AG04449 (cell line): ENCODE measurements at regions not wholly inside any gene's neighbourhood (a gene's known extent, or its start where the extent isn't known, plus 50 kb on each side); places are given as distances from the start of the nearest gene placed in this dataset.
A peak's percentile ranks its signal among the peaks of the same experiment; 100 is the strongest.
"Not testable (repeated sequence)": the region's sequence is repeated elsewhere in the genome, so short reads cannot be mapped to it uniquely, and the experiment has no call there.

Experiments
- CTCF ChIA-PET: fragments of 350-600 bp; formaldehyde crosslinking; extraction: SDS; loops from one replicate; lab custom pipeline; 2021; ENCODE audit warnings: antibody characterized with exemption; lab: Yijun Ruan, JAX
- POLR2A ChIA-PET: fragments of 400-600, 350-600 bp; formaldehyde crosslinking; extraction: SDS; loops from one replicate; lab custom pipeline; 2020; ENCODE audit warnings: antibody characterized with exemption, inconsistent platforms; lab: Yijun Ruan, JAX
- DNase-seq: peaks from one replicate; pipeline ENCODE4 v3.0.0-alpha.2; 2010; ENCODE audit warnings: low read depth, low spot score
- H3K4me3 ChIP-seq: 2 replicates; pipeline ENCODE4 v1.5.1; 2011; ENCODE audit warnings: low read depth, mild to moderate bottlenecking, control low read depth, low read length
- CTCF ChIP-seq: IDR thresholded peaks from one replicate; pipeline ENCODE4 v1.5.1; 2011; ENCODE audit warnings: mild to moderate bottlenecking, moderate library complexity, low read length, control low read depth, inconsistent platforms; ENCODE audit not compliant: insufficient read depth; ENCODE audit errors: missing control alignments

- no peak overlapping the region for H3K4me3 ChIP-seq
- CTCF ChIA-PET: interaction anchor here (1.6 to 2.5 kb wide), 2 partner anchors 40 to 49 kb away, joined by 5 to 8 read pairs; no protein-coding TSS in a partner anchor
- POLR2A ChIA-PET: interaction anchor here (0.6 kb wide), 1 partner anchor 24 kb away, joined by 5 read pairs; no protein-coding TSS in a partner anchor
- no peak for TF ChIP-seq CTCF
- no peak for DNase-seq
Measured at GRCh38 chr2:237205561-237205971, 119.9 kb downstream of the COPS8 start.

GRCh38 chr2:237207646-237208045 lies 122.0 kb downstream of the COPS8 start:
- CTCF ChIA-PET: interaction anchor here (1.2 kb wide), 1 partner anchor 364 kb away, joined by 3 read pairs; no protein-coding TSS in a partner anchor
- no peak for DNase-seq
- H3K4me3 ChIP-seq: no peak overlapping the region
- POLR2A ChIA-PET: no interaction called here
- no peak for TF ChIP-seq CTCF

GRCh38 chr2:237208373-237209260 lies 122.9 kb downstream of the COPS8 start:
- ChIA-PET POLR2A (no interaction called here), CTCF (interaction anchor here (1.0 to 1.2 kb wide), 2 partner anchors 12 to 19 kb away, joined by 3 read pairs; no protein-coding TSS in a partner anchor)
- peak; percentile 92 for DNase-seq
- no peak for TF ChIP-seq CTCF
- H3K4me3 ChIP-seq: no peak overlapping the region

- H3K4me3 ChIP-seq: no peak overlapping the region
- no peak for TF ChIP-seq CTCF
- CTCF ChIA-PET: interaction anchor here (0.5 to 1.2 kb wide), 3 partner anchors 9 to 18 kb away, joined by 3 read pairs; no protein-coding TSS in a partner anchor
- POLR2A ChIA-PET: no interaction called here
- DNase-seq: no peak
Measured at GRCh38 chr2:237209885-237210284, 124.2 kb downstream of the COPS8 start.

GRCh38 chr2:237210297-237210696 lies 124.6 kb downstream of the COPS8 start:
- DNase-seq: no peak
- ChIA-PET POLR2A (no interaction called here), CTCF (interaction anchor here (0.5 to 1.2 kb wide), 2 partner anchors 9 to 17 kb away, joined by 3 read pairs; no protein-coding TSS in a partner anchor)
- H3K4me3 ChIP-seq: no peak overlapping the region
- no peak for TF ChIP-seq CTCF

- ChIA-PET CTCF (no interaction called here), POLR2A (no interaction called here)
- H3K4me3 ChIP-seq: no peak overlapping the region
- TF ChIP-seq CTCF: no peak
- DNase-seq: no peak
Measured at GRCh38 chr2:237210763-237211162, 125.1 kb downstream of the COPS8 start.

- CTCF ChIA-PET: interaction anchor here (0.8 kb wide), 1 partner anchor 14 kb away, joined by 3 read pairs; no protein-coding TSS in a partner anchor
- POLR2A ChIA-PET, H3K4me3 ChIP-seq, DNase-seq: not testable (repeated sequence)
Measured at GRCh38 chr2:237212356-237213279, 126.9 kb downstream of the COPS8 start.
